ENCODE measurements at regions not wholly inside any gene's neighbourhood (a gene's known extent, or its start where the extent isn't known, plus 50 kb on each side); places are given as distances from the start of the nearest gene placed in this dataset.

GRCh38 chr2:217749008-217749407, 253.8 kb downstream of the TNS1 start:
- TF ChIP-seq, protein P1, sequence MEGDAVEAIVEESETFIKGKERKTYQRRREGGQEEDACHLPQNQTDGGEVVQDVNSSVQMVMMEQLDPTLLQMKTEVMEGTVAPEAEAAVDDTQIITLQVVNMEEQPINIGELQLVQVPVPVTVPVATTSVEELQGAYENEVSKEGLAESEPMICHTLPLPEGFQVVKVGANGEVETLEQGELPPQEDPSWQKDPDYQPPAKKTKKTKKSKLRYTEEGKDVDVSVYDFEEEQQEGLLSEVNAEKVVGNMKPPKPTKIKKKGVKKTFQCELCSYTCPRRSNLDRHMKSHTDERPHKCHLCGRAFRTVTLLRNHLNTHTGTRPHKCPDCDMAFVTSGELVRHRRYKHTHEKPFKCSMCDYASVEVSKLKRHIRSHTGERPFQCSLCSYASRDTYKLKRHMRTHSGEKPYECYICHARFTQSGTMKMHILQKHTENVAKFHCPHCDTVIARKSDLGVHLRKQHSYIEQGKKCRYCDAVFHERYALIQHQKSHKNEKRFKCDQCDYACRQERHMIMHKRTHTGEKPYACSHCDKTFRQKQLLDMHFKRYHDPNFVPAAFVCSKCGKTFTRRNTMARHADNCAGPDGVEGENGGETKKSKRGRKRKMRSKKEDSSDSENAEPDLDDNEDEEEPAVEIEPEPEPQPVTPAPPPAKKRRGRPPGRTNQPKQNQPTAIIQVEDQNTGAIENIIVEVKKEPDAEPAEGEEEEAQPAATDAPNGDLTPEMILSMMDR (IDR thresholded peaks at IDR 0.05), result no peak
- TF ChIP-seq POLR2AphosphoS5 (IDR thresholded peaks at IDR 0.05; ENCODE audit: low read depth, low read length), result no peak
- TF ChIP-seq, protein P2, sequence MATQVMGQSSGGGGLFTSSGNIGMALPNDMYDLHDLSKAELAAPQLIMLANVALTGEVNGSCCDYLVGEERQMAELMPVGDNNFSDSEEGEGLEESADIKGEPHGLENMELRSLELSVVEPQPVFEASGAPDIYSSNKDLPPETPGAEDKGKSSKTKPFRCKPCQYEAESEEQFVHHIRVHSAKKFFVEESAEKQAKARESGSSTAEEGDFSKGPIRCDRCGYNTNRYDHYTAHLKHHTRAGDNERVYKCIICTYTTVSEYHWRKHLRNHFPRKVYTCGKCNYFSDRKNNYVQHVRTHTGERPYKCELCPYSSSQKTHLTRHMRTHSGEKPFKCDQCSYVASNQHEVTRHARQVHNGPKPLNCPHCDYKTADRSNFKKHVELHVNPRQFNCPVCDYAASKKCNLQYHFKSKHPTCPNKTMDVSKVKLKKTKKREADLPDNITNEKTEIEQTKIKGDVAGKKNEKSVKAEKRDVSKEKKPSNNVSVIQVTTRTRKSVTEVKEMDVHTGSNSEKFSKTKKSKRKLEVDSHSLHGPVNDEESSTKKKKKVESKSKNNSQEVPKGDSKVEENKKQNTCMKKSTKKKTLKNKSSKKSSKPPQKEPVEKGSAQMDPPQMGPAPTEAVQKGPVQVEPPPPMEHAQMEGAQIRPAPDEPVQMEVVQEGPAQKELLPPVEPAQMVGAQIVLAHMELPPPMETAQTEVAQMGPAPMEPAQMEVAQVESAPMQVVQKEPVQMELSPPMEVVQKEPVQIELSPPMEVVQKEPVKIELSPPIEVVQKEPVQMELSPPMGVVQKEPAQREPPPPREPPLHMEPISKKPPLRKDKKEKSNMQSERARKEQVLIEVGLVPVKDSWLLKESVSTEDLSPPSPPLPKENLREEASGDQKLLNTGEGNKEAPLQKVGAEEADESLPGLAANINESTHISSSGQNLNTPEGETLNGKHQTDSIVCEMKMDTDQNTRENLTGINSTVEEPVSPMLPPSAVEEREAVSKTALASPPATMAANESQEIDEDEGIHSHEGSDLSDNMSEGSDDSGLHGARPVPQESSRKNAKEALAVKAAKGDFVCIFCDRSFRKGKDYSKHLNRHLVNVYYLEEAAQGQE (IDR thresholded peaks at IDR 0.05; ENCODE audit: insufficient read depth in 1 of 2, low read depth in 2 of 2, low read length in 1 of 2), result no peak

All from Panc1 (cell line).